ENCODE measurements at regions not wholly inside any gene's neighbourhood (a gene's known extent, or its start where the extent isn't known, plus 50 kb on each side); places are given as distances from the start of the nearest gene placed in this dataset.

- no peak for TF ChIP-seq CTCF (IDR thresholded peaks at IDR 0.05; ENCODE audit: low read depth, low read length, missing input control)
- no peak for TF ChIP-seq ZBTB33 (IDR thresholded peaks at IDR 0.05)
- TF ChIP-seq RAD21 (IDR thresholded peaks at IDR 0.05): no peak
- no peak for TF ChIP-seq EGR1 (IDR thresholded peaks at IDR 0.05; ENCODE audit: low read depth in 2 of 2)
- no peak for TF ChIP-seq HNF4A (conservative IDR thresholded peaks at IDR 0.05)
- TF ChIP-seq TAF1 (conservative IDR thresholded peaks at IDR 0.05): no peak
- no peak for TF ChIP-seq YY1 (IDR thresholded peaks at IDR 0.05)
- no peak for TF ChIP-seq GABPA (IDR thresholded peaks at IDR 0.05 in 1 of 2, conservative IDR thresholded peaks at IDR 0.05 in 1 of 2)
- no peak for TF ChIP-seq FOXA1 (IDR thresholded peaks at IDR 0.05)
- TF ChIP-seq REST (IDR thresholded peaks at IDR 0.05): no peak
- no peak for TF ChIP-seq SP1 (IDR thresholded peaks at IDR 0.05)
Measured at GRCh38 chr7:155215576-155216325, 81.9 kb upstream of the INSIG1 start.
